K562 (cell line): ENCODE measurements at regions not wholly inside any gene's neighbourhood (a gene's known extent, or its start where the extent isn't known, plus 50 kb on each side); places are given as distances from the start of the nearest gene placed in this dataset.

Experiments used
- ATAC-seq: fragments of 200-7000 bp; cut with Tn5 transposase; 3 replicates; pipeline ENCODE4 v1.9.1; 2020; ENCODE audit warnings: moderate library complexity
- BruUV-seq: library from RNA; stranded (reverse); fragments of 400-500 nt; replicated peaks from 2 replicates; lab custom pipeline; 2021; lab: Mats Ljungman, UMichigan
- CTCF ChIA-PET: fragments of 300-600 bp; formaldehyde crosslinking; extraction: SDS; loops from one replicate; lab custom pipeline; 2021; ENCODE audit warnings: low intra/inter-chr PET ratio; lab: Yijun Ruan, JAX
- POLR2A ChIA-PET: fragments of 300-600, 350-650 bp; sonication (Branson Sonifier 250); formaldehyde crosslinking; extraction: SDS; loops from one replicate; lab custom pipeline; 2021; ENCODE audit warnings: antibody characterized with exemption, inconsistent platforms; lab: Yijun Ruan, JAX
- DNase-seq, 4 experiments: peaks; one replicate each; pipeline versions ENCODE4 v3.0.0 to v3.0.0-alpha.2; 2011 to 2018; ENCODE audit warnings: low spot score in 3 of 4, mixed read lengths in 3 of 4; ENCODE audit errors: extremely low read depth in 1 of 4
- FAIRE-seq: peaks from 2 replicates; lab custom pipeline; 2011; peaks lifted over from hg19 to GRCh38; lab: Jason Lieb, UNC
- H2AFZ ChIP-seq: 2 replicates; pipeline ENCODE4 v1.6.0; 2011; ENCODE audit warnings: low read depth, low read length, control low read depth, inconsistent platforms
- H3K27ac ChIP-seq: fragments of 200-600 bp; 3 replicates; pipeline ENCODE4 v1.8.0; 2011; ENCODE audit warnings: low read depth, mild to moderate bottlenecking, control low read depth, inconsistent platforms, low read length, moderate library complexity, mixed read lengths; ENCODE audit errors: extremely low read depth
- H3K27me3 ChIP-seq, 2 experiments: fragments of 300-600 bp in 1 of 2; 2 replicates in 1 of 2; 3 replicates in 1 of 2; pipeline versions ENCODE4 v1.6.0 to v1.8.0; 2011; ENCODE audit warnings: inconsistent platforms in 2 of 2, low read length in 2 of 2, mild to moderate bottlenecking in 1 of 2, mixed read lengths in 1 of 2, moderate library complexity in 1 of 2; ENCODE audit not compliant: control insufficient read depth in 2 of 2, insufficient read depth in 2 of 2
- H3K36me3 ChIP-seq: fragments of 300-600 bp; 3 replicates; pipeline ENCODE4 v1.8.0; 2011; ENCODE audit warnings: mild to moderate bottlenecking, low read length, inconsistent platforms; ENCODE audit not compliant: control insufficient read depth, insufficient read depth
- H3K4me1 ChIP-seq, 2 experiments: fragments of 200-600 bp in 1 of 2; replicated peaks in 1 of 2; 2 replicates in 1 of 2; 3 replicates in 1 of 2; pipeline versions ENCODE4 v1.5.1 to v1.8.0; 2011; ENCODE audit warnings: inconsistent platforms in 2 of 2, low read length in 2 of 2, mild to moderate bottlenecking in 1 of 2, mixed read lengths in 1 of 2, moderate library complexity in 1 of 2; ENCODE audit not compliant: control insufficient read depth in 2 of 2, insufficient read depth in 2 of 2
- H3K4me2 ChIP-seq: 2 replicates; pipeline ENCODE4 v1.6.1; 2011; ENCODE audit warnings: low read length, control low read depth, inconsistent platforms, mixed read lengths; ENCODE audit not compliant: insufficient read depth
- H3K4me3 ChIP-seq: fragments of 200-600 bp; sonication (generic), shearing (Covaris generic); 2 replicates; pipeline ENCODE4 v1.5.1; 2016; ENCODE audit warnings: control low read depth, inconsistent platforms
- H3K79me2 ChIP-seq: fragments of 200-600 bp; 3 replicates; pipeline ENCODE4 v1.8.0; 2011; ENCODE audit warnings: low read length, inconsistent platforms; ENCODE audit not compliant: control insufficient read depth, insufficient read depth
- H3K9ac ChIP-seq, 2 experiments: 2 replicates each; pipeline versions ENCODE4 v1.6.0 to v1.6.1; 2011; ENCODE audit warnings: low read depth in 2 of 2, low read length in 2 of 2, control low read depth in 1 of 2, inconsistent platforms in 1 of 2, mild to moderate bottlenecking in 1 of 2, mixed read lengths in 1 of 2; ENCODE audit not compliant: insufficient read depth in 1 of 2
- H3K9me1 ChIP-seq: one replicate; pipeline ENCODE4 v1.6.0; 2011; ENCODE audit warnings: inconsistent platforms, mild to moderate bottlenecking, low read length, moderate library complexity; ENCODE audit not compliant: control insufficient read depth, insufficient read depth
- H3K9me3 ChIP-seq: replicated peaks from 2 replicates; pipeline ENCODE4 v1.5.1; 2011; ENCODE audit warnings: low read depth, low read length, inconsistent platforms; ENCODE audit not compliant: control insufficient read depth, insufficient read depth
- H4K20me1 ChIP-seq: replicated peaks from 2 replicates; pipeline ENCODE4 v1.6.1; 2011; ENCODE audit warnings: low read length, inconsistent platforms, mixed read lengths; ENCODE audit not compliant: control insufficient read depth, insufficient read depth
- BACH1 ChIP-seq: fragments of 200-800 bp; sonication (Bioruptor generic); IDR thresholded peaks from 2 replicates; pipeline ENCODE4 v1.6.1; 2016; ENCODE audit warnings: missing genetic modification characterization, missing compliant biosample characterization
- ESRRB ChIP-seq: fragments of 250-450 bp; sonication (Bioruptor Pico); IDR thresholded peaks from 2 replicates; pipeline ENCODE4 v1.5.0; 2020; ENCODE audit warnings: mild to moderate bottlenecking, moderate library complexity, borderline replicate concordance
- GTF2A2 ChIP-seq: IDR thresholded peaks from 2 replicates; pipeline ENCODE4 v1.6.1; 2016; ENCODE audit warnings: mild to moderate bottlenecking, missing genetic modification characterization, missing compliant biosample characterization
- HOXB6 ChIP-seq: fragments of 250-450 bp; sonication (Bioruptor Pico); IDR thresholded peaks from 2 replicates; pipeline ENCODE4 v1.5.1; 2022; ENCODE audit warnings: mild to moderate bottlenecking, borderline replicate concordance
- MYNN ChIP-seq, 2 experiments: sonication (generic); formaldehyde crosslinking in 1 of 2; IDR thresholded peaks; 2 replicates each; pipeline versions ENCODE4 v1.5.0 to v1.6.1; 2016 to 2020; ENCODE audit warnings: antibody characterized with exemption in 1 of 2, missing genetic modification reagents in 1 of 2
- NFRKB ChIP-seq: fragments of 450-650 bp; IDR thresholded peaks from 2 replicates; pipeline ENCODE4 v1.6.1; 2016; ENCODE audit warnings: low read depth
- PREB ChIP-seq: sonication (generic); formaldehyde crosslinking; IDR thresholded peaks from 2 replicates; pipeline ENCODE4 v1.8.1; 2023; ENCODE audit warnings: mild to moderate bottlenecking, missing genetic modification reagents
- RFX1 ChIP-seq: fragments of 450-650 bp; IDR thresholded peaks from 2 replicates; pipeline ENCODE4 v1.6.1; 2016; ENCODE audit warnings: mild to moderate bottlenecking, moderate library complexity
- SIN3B ChIP-seq: fragments of 450-650 bp; IDR thresholded peaks from 2 replicates; pipeline ENCODE4 v1.6.1; 2017; ENCODE audit warnings: low read depth, mild to moderate bottlenecking, moderate library complexity
- SIX5 ChIP-seq, 2 experiments: IDR thresholded peaks; 2 replicates each; pipeline ENCODE4 v1.6.1; 2011; ENCODE audit warnings: low read length in 2 of 2, borderline replicate concordance in 1 of 2, low read depth in 1 of 2, mild to moderate bottlenecking in 1 of 2, moderate library complexity in 1 of 2; ENCODE audit not compliant: insufficient read depth in 1 of 2
- TFAP4 ChIP-seq: sonication (generic); formaldehyde crosslinking; IDR thresholded peaks from 2 replicates; pipeline ENCODE4 v1.8.0; 2022; ENCODE audit warnings: missing genetic modification reagents, mild to moderate bottlenecking, moderate library complexity, borderline replicate concordance
- ZFP91 ChIP-seq: sonication (generic); formaldehyde crosslinking; IDR thresholded peaks from 2 replicates; pipeline ENCODE4 v1.8.0; 2022; ENCODE audit warnings: mild to moderate bottlenecking, missing genetic modification reagents
- ZKSCAN8 ChIP-seq: fragments of 200-800 bp; sonication (Bioruptor generic); IDR thresholded peaks from 2 replicates; pipeline ENCODE4 v1.6.1; 2016; ENCODE audit warnings: missing genetic modification characterization, missing compliant biosample characterization
- ZNF23 ChIP-seq: fragments of 250-450 bp; sonication (Bioruptor Pico); IDR thresholded peaks from 2 replicates; pipeline ENCODE4 v1.4.0; 2020; ENCODE audit warnings: mild to moderate bottlenecking
- ZNF311 ChIP-seq: fragments of 250-450 bp; sonication (Bioruptor Pico); IDR thresholded peaks from 2 replicates; pipeline ENCODE4 v1.4.0; 2020; ENCODE audit warnings: mild to moderate bottlenecking, moderate library complexity
- ZNF41 ChIP-seq: fragments of 250-450 bp; sonication (Bioruptor Pico); conservative IDR thresholded peaks from 2 replicates; pipeline ENCODE4 v1.4.0; 2020; ENCODE audit warnings: mild to moderate bottlenecking
- ZNF586 ChIP-seq: fragments of 450-650 bp; formaldehyde crosslinking; conservative IDR thresholded peaks from 2 replicates; pipeline ENCODE4 v1.4.0; 2020; ENCODE audit warnings: mild to moderate bottlenecking, moderate library complexity
- WGBS: fragments of 100-300 bp; shearing (Covaris generic); methylation state at CpG from one replicate; pipeline ENCODE4 v1.1.6; 2016; ENCODE audit warnings: low coverage, mixed read lengths; ENCODE audit not compliant: insufficient coverage; ENCODE audit errors: missing lambda C conversion rate; 5-methylcytosine and 5-hydroxymethylcytosine counted together
- in situ Hi-C: fragments of 300-500 bp; cut with MboI; formaldehyde crosslinking; loops from 4 replicates; pipeline ENCODE4 v1.15.0; 2018; ENCODE audit warnings: inconsistent platforms, mixed read lengths
- intact Hi-C: fragments of 100-400 bp; cut with micrococcal nuclease; formaldehyde crosslinking; loops from 2 replicates; pipeline ENCODE4 v1.14.2; 2022
- TF ChIP-seq, protein P1 (sequence below): fragments of 250-450 bp; sonication (Bioruptor Pico); IDR thresholded peaks from 2 replicates; pipeline ENCODE4 v1.4.0; 2020

GRCh38 chr4:148654131-148654530, 211.9 kb upstream of the NR3C2 start:
- H3K9me3 ChIP-seq: no peaks in the 10 kb centered on the region
- no peaks in the 10 kb centered on the region for H3K9me1 ChIP-seq
- H3K27ac ChIP-seq: no peak overlapping the region
- H3K79me2 ChIP-seq: no peaks in the 10 kb centered on the region
- FAIRE-seq: no peak
- no peaks in the 10 kb centered on the region for H3K4me1 ChIP-seq
- H4K20me1 ChIP-seq: no peaks in the 10 kb centered on the region
- in situ Hi-C loops (no loop called here), intact Hi-C loops (no loop called here)
- no peaks in the 10 kb centered on the region for H3K36me3 ChIP-seq
- BruUV-seq: no TSS peak
- CTCF ChIA-PET: no interaction called here
- H3K4me2 ChIP-seq: no peak overlapping the region
- no peak for TF ChIP-seq ZKSCAN8
- no peak for TF ChIP-seq TFAP4 (CRISPR knock-in tag)
- no peak for TF ChIP-seq GTF2A2 (tag)
- no peak for TF ChIP-seq BACH1 (tag)
- TF ChIP-seq PREB (CRISPR knock-in tag): no peak
- no peak for TF ChIP-seq SIN3B
- TF ChIP-seq ZNF586: no peak
- no peak for TF ChIP-seq SIX5 (IDR thresholded peaks at IDR 0.05; ENCODE audit: borderline replicate concordance in 1 of 2, insufficient read depth in 1 of 2, low read depth in 1 of 2, low read length in 2 of 2)
- TF ChIP-seq RFX1: no peak
- TF ChIP-seq, protein P1, sequence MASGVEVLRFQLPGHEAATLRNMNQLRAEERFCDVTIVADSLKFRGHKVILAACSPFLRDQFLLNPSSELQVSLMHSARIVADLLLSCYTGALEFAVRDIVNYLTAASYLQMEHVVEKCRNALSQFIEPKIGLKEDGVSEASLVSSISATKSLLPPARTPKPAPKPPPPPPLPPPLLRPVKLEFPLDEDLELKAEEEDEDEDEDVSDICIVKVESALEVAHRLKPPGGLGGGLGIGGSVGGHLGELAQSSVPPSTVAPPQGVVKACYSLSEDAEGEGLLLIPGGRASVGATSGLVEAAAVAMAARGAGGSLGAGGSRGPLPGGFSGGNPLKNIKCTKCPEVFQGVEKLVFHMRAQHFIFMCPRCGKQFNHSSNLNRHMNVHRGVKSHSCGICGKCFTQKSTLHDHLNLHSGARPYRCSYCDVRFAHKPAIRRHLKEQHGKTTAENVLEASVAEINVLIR (CRISPR knock-in tag): no peak
- no peak for TF ChIP-seq NFRKB
- TF ChIP-seq ESRRB (CRISPR knock-in tag): no peak
- no peak for TF ChIP-seq ZNF23 (CRISPR knock-in tag)
- no peak for TF ChIP-seq HOXB6 (CRISPR knock-in tag)
- no peak for TF ChIP-seq ZFP91
- no peak for TF ChIP-seq MYNN (IDR thresholded peaks at IDR 0.05)
- TF ChIP-seq MYNN (CRISPR knock-in tag; IDR thresholded peaks at IDR 0.05): no peak
- no peak for TF ChIP-seq ZNF311 (CRISPR knock-in tag)
- TF ChIP-seq ZNF41 (CRISPR knock-in tag): no peak
- DNase-seq: no peak
- no peak overlapping the region for H3K9ac ChIP-seq
- no peaks in the 10 kb centered on the region for H3K27me3 ChIP-seq
- H3K4me3 ChIP-seq: no peak overlapping the region
- WGBS: 11% methylated on average over 2 of the region's 2 CpGs
- H2AFZ ChIP-seq: no peak overlapping the region
- POLR2A ChIA-PET: no interaction called here
- ATAC-seq: no peak
